ENCODE measurements at regions not wholly inside any gene's neighbourhood (a gene's known extent, or its start where the extent isn't known, plus 50 kb on each side); places are given as distances from the start of the nearest gene placed in this dataset.

- TF ChIP-seq POLR2A (IDR thresholded peaks at IDR 0.05) (no peak), CTCF (IDR thresholded peaks at IDR 0.05) (no peak)
Observed at GRCh38 chr7:46150721-46151120, 229.6 kb upstream of the IGFBP3 start.

Data from adrenal gland (tissue), 5 donors.